ENCODE measurements at regions not wholly inside any gene's neighbourhood (a gene's known extent, or its start where the extent isn't known, plus 50 kb on each side); places are given as distances from the start of the nearest gene placed in this dataset.
A peak's percentile ranks its signal among the peaks of the same experiment; 100 is the strongest.

GRCh38 chr6:148653138-148653776, 93.6 kb upstream of the UST start:
- DNase-seq: peak; percentile 16

GRCh38 chr6:148657048-148657447, 89.8 kb upstream of the UST start:
- peak; percentile 23 for DNase-seq

GRCh38 chr6:148658681-148659430, 88.0 kb upstream of the UST start:
- DNase-seq: no peak

- DNase-seq: no peak
These were observed 79.4 kb upstream of the UST start for GRCh38 chr6:148667395-148667794.

GRCh38 chr6:148671085-148671484, 75.7 kb upstream of the UST start:
- DNase-seq: no peak

GRCh38 chr6:148671952-148672351, 74.9 kb upstream of the UST start:
- no peak for DNase-seq

- DNase-seq: no peak
These were observed 72.5 kb upstream of the UST start for GRCh38 chr6:148674306-148674705.

GRCh38 chr6:148677594-148678476, 69.0 kb upstream of the UST start:
- peak; percentile 19 for DNase-seq

GRCh38 chr6:148678682-148679081, 68.1 kb upstream of the UST start:
- DNase-seq: no peak

- DNase-seq: no peak
These were observed 65.2 kb upstream of the UST start for GRCh38 chr6:148681666-148682065.

- DNase-seq: no peak
These were observed 64.6 kb upstream of the UST start for GRCh38 chr6:148682252-148682651.

GRCh38 chr6:148682990-148683389, 63.8 kb upstream of the UST start:
- DNase-seq: peak; percentile 52

- no peak for DNase-seq
These were observed 57.7 kb upstream of the UST start for GRCh38 chr6:148689168-148689567.

GRCh38 chr6:148693882-148694484, 52.8 kb upstream of the UST start:
- DNase-seq: peak; percentile 13
